ENCODE measurements at regions not wholly inside any gene's neighbourhood (a gene's known extent, or its start where the extent isn't known, plus 50 kb on each side); places are given as distances from the start of the nearest gene placed in this dataset.
A peak's percentile ranks its signal among the peaks of the same experiment; 100 is the strongest.

DNA sequence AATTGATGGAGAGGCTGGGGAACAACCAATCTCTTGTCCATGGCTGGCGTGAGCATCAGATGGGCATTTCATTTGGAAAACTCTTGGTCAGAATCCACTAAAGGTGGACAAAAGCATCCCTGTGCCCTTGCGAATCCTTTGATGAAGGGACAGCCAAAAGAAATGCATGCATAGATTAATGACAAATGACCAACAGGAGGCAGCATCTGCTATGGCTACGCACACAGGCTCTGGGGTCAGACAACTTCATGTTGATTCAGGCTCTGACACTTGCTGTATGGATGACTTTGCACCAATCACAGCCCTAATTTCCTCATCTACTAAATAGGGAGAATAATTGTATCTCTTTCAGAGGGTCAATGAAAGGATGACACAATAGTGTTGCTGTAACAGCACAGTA lies 117.5 kb downstream of the ASCL4 start:
- DNase-seq (ENCODE audit: low spot score) = no peak

DNA sequence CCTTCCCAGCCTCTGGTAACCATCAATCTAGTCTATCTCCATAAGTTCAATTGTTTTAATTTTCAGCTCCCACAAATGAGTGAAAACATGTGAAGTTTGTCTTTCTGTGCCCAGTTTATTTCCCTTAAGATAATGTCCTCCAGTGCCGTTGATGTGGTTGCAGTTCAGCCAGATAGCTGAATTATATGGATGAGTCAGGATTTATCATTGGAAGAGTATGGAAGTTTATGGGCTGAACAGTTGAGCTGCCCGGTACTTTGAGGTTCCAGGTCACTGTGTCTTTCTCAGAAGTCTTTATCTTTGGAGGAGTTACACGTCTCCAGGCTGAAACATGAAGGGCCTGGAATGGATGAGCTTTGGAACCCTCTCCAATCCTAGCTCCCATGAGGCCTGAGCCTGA lies 120.1 kb downstream of the ASCL4 start:
- no peak for DNase-seq (ENCODE audit: low spot score)

DNA sequence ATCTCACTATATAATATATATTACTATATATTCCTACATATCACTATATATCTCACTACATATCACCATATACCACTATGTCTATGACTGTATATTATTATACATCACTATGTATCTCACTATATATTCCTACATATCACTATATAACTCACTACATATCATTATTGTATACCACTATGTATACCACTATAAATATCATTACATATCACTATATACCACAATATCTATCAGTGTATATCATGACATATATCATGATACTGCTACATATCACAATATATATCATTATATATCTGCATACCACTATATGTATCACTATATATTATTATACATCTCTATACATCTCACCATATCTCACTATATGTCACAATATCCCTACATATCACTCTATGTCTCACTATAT lies 121.5 kb downstream of the ASCL4 start:
- no peak for DNase-seq (ENCODE audit: low spot score)

DNA sequence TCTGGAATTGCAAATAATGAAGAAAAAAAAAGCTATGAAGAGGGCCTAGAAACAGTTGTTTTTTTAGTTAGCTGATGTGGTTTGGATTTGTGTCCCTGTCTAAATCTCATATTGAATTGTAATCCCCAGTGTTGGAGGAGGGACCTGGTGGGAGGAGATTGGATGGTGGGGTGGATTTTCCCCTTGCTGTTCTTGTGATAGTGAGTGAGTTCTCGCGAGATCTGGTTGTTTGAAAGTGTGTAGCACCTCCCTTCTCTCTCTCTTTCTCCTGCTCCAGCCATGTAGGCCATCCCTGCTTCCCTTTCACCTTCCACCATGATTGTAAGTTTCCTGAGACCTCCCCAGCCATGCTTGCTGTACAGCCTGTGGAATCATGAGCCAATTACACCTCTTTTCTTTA lies 126.1 kb downstream of the ASCL4 start:
- DNase-seq (ENCODE audit: low spot score) = no peak

DNA sequence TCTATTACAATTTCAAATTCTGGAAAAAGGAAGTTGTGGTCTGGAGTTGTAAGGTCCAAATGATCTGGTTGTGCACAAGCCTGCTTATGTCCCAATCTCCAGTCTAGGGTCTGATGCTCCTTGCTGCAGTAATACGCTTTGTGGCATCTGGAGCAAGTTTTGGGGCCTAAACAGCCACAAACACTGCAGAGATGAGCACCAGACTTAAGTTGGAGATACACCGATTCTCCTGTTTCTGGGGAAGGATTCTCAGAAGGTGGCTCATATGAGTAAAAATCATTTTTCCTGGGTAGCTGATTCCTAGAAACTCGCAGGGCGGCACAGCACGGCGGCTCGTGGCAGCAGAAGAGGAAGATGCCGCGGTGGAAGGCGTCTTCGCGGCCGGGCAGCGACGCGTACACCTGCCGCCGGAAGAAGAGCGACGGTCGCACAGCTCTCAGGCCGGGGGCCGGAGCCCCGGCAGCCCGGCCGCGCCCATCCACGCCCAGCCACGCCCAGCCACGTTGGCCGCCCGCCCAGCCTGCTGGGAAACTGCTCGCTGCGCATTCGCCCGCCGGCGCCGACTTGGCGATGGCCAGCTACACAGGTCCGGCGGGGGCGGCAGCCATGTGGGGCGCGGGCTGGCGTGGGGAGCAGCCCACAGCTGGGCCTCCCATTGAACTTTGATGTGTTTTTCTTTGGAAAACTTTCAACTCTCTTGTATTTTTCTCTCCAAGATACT lies 129.0 kb downstream of the ASCL4 start:
- DNase-seq (ENCODE audit: low spot score) = no peak

DNA sequence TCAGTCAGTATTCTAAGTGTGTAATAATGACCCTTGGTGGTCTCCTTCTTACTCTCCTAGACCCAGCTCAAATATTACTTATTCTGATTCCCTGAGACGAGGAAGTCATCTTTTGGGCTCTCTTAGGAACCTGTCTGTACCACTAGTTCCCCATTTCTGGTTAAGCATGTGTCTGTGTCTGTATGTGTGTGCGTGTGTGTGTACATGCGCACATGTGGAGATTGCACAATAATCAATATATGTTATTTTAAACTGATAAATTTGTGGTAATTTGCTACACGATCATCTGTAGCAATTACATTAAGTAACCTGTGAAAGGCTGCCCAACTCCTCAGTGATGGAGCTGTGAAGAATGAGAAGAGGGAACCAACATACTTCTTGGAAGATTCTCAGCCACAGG lies 132.2 kb downstream of the ASCL4 start:
- no peak for DNase-seq (ENCODE audit: low spot score)

DNA sequence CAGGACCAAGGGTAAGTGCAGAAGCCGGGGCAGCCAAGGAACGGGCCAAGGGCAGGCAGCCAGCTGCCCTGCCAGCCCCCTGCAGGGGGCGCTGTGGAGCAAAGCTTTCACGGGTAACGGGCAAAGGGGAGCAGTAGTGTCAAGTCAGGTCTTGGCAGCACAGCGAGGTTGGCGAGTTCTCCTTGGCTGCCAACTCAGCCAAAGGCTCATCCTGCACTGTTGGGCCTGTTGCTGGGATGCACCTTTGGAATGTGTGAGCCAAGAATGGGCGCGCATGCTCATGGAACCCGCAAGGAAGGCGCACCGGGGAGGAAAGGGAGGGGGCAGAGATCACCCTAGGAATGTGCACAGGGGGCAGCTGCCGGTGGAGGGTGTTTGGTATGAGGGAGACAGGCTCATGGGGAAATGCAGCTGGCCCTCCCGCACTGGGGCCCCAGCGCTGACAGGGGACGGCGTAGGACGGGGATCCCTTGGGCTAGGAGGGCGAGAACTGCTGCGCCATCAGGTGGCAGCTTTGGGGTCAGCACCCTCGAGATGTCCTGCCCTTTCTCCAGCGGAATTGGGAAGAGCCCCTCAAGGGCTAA lies 138.0 kb downstream of the ASCL4 start:
- DNase-seq (ENCODE audit: low spot score) = peak; percentile 24

DNA sequence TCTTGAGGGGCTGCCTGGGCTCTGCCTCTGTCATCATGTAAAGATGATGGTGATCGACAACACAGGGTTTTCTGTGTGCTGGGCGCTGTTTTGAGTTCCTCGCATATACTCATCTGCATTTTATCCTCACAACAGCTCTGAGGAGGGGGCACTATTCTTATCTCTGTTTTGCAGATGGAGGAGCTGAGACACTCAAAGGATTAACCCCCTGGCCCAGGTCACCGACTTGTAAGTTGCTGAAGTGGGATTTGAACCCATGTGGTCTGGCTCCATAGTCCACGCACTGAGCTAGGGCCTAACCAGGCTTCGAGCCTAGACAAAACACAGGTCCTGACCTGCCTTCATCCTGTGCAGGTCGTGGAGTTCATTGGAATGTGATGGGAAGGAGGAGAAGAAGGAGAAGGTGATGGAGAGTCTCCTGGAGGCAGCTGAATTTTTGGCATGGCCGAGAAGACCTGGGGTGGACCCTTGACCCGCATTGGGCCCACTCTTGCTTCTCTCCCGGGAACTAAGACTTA lies 140.0 kb downstream of the ASCL4 start:
- no peak for DNase-seq (ENCODE audit: low spot score)

DNA sequence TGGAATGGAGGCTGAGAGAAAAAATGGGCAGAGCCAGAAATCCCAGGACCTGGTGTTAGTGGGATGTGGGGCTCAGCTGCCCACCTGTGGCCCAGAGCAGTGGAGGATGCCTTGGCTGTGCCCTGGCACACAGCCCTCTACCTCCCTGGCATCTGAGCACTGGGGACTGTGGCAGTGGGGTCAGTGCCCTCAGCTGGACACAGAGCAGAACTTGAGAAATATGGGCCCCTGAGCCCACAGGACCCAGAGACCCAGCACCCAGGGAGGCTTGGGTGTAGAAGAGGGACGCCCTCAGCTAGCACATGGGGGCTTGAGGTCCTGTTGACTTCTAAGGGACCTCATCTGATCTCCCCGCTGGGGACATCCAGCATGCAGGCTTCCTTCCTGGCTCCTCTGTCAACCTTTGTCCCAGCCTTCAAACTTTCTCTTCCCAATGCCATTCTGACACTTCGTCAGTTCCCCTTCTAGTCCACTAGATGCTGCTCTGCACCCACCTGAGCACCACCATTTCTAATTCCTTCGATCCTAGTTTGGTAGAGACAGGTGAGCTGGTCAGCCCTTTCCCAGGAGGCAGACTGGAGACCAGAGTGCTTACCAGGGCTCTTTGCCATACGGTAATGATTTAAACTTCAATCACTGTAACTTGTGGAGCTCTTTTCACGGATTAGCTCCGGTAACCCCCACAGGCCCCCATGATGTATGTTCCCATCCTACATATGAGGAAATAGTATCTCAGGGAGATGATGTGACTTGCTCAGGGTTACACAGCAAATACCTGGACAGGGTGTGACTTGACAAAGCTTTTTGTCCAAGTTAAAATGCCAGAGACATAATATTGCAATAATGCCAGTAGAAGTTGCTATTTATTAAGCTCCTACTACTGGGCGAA lies 143.7 kb downstream of the ASCL4 start:
- DNase-seq (ENCODE audit: low spot score) = no peak

DNA sequence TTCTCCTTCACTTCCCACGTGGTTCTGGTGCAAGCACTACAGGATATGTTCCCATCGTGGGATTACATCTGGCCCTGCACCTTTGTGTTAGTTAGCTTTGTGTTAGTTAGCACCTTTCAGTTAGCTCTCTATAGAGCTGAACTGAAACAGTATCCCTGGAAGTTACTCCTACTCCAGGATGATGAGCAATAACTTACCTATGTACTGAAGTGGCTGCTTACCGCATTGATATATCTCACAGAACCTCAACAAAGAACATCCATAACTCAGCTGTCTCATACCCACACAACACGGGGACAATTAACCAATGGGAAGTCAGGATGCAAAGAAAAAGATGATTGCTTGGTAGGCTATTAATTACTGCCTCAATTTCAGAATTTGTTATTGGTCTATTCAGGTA lies 146.6 kb downstream of the ASCL4 start:
- DNase-seq (ENCODE audit: low spot score) = no peak

DNA sequence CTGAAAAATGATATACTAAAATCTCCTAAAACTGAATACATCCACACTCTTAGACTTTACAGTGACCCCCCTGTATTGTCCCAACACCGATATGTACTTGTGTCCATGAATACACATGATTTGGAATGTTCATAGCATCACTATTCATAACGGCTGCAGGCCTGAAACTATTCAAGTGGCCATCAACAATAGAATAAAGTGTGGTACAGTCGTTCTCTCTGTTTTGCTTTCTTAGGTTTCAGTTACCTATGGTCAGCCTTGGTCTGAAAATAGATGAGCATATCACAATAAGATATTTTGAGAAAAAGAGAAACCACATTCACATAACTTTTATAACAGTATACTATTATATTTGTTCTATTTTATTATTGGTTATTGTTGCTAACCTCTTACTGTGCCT lies 150.6 kb downstream of the ASCL4 start:
- no peak for DNase-seq (ENCODE audit: low spot score)

DNA sequence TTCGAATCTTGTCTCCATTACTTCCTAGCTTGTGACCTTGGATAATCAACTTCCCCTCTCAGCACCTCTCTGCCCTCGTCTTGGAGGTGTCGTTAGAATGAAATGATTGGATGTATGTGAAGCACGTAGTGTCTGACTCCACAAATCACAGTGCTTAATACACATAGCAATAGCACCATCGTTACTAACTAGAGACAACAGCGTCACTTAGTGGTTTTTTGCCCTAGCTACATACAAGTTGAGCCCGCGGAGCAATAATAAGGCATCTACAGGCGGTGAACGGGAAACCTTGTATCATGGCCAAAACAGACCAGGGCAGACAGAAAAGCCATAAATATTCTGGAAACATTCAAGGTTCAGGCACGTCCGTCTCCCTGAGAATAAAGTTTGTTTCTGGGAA lies 154.9 kb downstream of the ASCL4 start:
- no peak for DNase-seq (ENCODE audit: low spot score)

DNA sequence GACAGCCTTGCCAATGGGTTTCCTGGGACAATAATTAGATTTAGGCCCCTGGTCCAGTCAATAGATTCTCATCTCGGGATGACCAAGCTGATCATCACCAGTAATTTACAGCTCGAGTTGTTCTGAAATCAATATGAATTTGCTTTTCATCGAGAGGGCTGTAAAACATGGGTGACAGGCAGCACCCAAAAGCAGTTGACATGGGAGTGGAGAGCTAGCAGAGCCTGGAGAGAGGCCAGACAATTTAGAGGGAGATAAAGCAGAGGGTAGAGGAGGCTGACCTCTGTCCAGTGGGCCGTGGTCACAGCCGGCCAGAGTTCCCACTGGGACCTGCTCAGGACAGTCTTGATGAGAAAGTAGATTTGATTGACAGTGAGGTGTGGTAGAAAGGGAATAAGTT lies 157.3 kb downstream of the ASCL4 start:
- DNase-seq (ENCODE audit: low spot score) = no peak

DNA sequence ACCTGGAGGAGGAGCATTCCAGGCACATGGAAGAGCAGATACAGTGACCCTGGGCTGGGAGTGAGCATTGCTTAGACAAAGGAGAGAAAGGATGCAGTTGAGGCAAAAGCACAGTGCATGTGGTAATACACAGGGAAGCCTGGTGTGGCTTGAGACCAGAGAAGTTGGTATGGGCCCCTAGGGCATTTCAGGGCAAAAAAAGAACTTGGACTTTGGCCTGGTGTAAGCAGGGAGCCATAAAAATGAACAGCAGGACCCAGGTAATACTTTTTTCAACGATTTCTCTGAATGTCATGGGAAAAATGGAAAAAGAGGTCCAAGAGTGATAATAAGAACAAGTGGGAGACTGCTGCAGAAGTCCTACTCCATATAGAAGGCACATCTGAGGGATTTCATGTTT lies 163.9 kb downstream of the ASCL4 start:
- no peak for DNase-seq (ENCODE audit: low spot score)

DNA sequence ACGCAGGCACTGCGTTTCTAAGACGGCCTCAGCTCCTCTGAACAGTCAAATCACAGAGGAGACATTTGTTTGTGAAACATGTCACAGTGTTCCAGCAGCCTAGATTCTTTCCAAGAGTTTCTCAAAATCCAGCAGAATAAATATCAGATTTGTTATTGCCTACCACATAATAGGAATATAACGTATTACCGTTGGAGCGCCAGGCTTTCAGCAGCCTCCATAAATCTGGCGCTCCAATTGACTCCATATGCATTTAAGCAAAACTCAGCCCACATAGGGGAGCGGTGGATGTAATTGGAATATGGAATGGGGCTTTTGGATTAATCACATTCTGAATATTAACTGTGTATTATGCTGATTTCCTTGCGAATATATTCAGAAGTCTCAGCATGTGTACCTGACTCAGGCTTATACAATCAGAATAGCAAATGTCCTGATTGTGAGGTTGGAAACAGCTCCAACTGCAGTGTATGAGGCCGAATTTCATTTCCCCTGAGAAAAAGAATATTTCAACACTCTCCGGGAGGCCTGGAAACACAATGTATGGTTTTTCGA lies 174.0 kb downstream of the ASCL4 start:
- no peak for DNase-seq (ENCODE audit: low spot score)

DNA sequence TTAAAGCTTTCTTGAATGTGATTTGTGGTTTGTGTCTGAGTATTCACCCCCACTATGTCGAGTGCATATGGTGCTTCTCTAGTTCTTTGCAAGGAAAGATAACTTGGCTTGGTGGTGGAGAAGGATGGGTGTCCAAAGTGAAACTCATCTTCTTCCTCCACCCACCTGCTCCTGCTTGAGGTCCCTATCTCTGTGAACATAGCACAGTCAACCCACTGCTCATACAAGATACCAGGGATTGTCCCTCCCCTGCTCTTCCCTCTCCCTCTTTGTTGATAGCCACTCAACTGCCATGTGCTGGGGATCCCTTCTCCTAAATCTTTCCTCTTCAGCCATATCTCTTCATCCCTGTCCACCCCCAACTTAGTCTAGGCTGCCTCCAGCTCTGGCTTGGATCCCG lies 176.5 kb downstream of the ASCL4 start:
- DNase-seq (ENCODE audit: low spot score) = no peak

DNA sequence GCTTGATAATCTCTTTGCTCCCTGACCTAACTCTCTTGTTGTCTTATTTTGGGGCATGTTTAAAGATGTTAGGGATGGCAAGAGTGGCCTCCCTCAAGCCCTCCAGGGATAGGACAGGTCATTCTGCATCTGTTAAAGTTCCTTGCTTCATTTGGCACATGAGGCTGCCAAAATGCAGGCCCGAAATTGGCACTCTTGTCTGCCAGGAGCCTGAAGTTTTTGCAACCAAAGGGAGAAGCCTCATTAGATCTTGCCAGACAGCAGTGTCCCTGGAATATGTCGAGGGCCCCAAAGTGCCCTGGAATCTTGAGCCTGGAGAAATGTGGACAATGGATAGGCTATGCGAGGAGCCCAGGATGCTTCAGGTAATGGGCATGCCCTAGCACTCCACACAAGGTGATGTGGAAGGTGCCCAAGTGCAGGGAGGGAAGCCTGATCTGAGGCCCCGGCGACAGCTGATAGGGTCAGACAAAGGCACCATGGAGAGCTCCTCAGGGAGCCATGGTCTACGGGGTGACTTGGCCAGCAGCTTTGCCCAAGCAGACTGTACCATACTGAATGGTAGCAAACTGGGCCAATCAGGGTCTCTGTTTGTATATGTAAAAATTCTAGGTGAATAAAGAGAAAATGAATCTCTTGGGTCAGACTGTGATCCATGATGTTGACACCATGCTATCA lies 173.0 kb upstream of the WSCD2 start:
- DNase-seq (ENCODE audit: low spot score) = no peak

DNA sequence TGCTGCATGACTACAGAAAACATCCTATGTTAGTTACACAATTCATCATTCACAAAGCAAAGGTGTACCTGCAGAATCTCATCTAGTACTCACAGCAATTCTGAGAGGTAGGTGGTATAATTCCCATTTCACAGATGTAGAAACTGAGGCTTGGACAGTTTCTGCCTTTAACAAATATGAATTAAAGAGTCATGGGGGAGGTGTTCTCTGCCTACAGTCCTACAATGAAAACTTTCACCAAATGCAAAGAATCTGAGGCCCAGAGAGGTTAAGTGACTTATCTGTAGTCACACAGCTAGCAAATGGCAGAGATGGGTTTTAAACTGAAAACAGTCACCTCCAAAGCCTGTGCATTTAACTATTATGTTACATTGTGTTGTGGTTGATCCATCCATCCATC lies 171.6 kb upstream of the WSCD2 start:
- no peak for DNase-seq (ENCODE audit: low spot score)

DNA sequence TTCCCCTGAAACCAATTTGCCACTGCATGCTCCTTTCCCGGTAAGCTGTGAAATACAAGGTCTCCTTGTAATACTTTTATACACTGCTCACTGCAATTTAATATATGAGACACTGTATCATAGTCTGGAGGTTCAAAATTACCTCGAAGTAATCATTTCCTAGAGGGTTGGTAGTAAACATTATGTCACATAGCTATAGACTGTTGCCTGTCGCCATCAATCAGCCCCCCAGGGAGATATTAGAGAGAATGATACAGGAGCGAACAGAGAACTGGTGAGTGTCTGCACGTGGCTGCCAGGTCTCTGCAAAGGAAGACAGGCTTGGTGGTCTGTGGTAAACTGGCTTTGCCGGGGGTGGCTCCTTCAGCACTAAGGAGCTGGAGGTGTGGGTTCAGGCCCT lies 165.5 kb upstream of the WSCD2 start:
- DNase-seq (ENCODE audit: low spot score) = no peak

DNA sequence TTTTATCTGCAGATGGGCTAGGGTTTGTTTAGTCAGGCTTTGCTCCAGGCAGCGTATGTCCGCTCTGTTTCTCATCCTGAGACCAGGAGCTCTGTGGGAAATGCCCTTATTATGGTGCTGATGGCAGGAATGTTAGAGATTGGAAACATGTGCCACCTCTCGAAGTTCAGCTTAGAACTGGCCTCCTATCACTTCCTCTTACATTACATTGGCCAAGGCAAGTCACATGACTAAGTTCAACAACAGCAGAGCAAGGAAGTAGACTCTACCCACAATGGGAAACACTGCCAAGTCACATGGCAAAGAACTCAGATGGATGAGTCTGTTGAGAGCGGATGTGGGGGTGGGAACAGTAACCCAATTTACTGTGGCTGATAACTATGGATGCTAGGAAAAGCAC lies 161.9 kb upstream of the WSCD2 start:
- DNase-seq (ENCODE audit: low spot score) = no peak

DNA sequence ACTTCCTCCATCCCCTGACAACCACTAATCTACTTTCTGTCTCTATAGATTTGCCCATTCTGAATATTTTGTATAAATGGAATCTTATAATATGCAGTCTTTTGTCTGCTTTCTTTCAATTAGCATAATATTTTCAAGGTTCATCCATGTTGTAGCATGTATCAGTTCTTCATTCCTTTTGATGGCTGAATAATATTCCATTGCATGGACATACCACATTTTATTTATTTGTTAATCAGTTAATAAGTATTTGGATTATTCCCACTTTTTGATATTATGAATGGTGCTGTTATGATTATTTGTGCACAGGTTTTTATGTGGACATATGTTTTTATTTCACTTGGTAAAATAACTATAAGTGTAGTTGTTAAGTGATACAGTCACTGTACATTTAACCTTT lies 155.1 kb upstream of the WSCD2 start:
- no peak for DNase-seq (ENCODE audit: low spot score)

DNA sequence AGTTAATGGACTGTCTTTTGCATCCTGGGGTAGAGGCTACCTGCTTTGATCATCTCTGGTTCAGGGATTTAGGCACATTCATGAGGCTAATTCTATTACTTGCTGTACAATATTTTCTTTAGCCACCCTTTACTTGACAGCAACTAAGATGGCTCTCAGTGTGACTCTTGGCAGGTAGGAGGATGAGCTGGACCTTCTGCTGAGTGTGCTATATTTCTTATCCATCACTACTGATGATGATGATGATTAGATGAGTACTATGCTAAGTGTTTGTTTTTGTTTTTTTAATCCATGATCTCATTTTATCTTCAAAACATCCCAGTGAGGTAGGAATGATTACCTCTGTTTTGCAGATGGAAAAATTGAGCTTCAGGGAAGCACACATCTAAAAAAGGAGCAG lies 152.8 kb upstream of the WSCD2 start:
- DNase-seq (ENCODE audit: low spot score) = no peak
